ENCODE measurements at regions not wholly inside any gene's neighbourhood (a gene's known extent, or its start where the extent isn't known, plus 50 kb on each side); places are given as distances from the start of the nearest gene placed in this dataset.

DNA sequence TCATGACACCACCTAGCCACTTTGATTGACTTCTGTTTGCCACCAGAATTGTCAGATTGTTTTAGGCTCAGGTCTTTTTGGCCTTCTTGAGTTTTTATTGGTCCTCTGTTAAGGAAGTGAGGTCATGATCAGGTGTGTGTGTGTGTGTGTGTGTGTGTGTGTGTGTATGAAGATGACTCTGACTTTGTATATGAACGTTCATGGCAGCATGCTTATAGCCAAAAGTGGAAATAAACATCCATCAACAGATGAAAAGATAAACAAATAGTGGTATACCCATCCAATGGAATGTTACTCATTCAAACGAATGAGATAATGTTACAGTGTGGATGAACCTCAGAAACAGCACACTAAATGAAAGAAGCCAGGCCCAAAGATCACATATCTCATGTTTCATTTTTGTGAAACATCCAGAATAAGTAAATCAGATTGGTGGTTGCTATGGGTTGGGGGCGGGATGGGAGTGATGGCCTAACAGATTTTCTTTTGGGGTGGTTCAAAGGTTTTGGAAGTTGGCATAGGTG is 258.6 kb downstream of the KTN1 start:
- DNase-seq (ENCODE audit: low spot score) (no peak), ATAC-seq (no peak)
- Histone ChIP-seq H3K4me1 (ENCODE audit: insufficient read depth) (no peaks in the 10 kb centered on the region), H3K4me3 (no peak overlapping the region), H4K20me1 (replicated peaks; ENCODE audit: insufficient read depth) (no peaks in the 10 kb centered on the region), H3K79me2 (replicated peaks; ENCODE audit: insufficient read depth) (no peaks in the 10 kb centered on the region), H3K9me2 (ENCODE audit: insufficient read depth) (peaks cover 24% of the 10 kb centered on the region), H3F3A (replicated peaks; ENCODE audit: low read depth) (no peaks in the 10 kb centered on the region), H3K4me2 (no peak overlapping the region), H3K27ac (ENCODE audit: low read depth) (no peak overlapping the region), H3K36me3 (ENCODE audit: insufficient read depth) (no peaks in the 10 kb centered on the region), H3K27me3 (ENCODE audit: insufficient read depth) (no peaks in the 10 kb centered on the region), H2AFZ (no peak overlapping the region)
- H3K36me3 Mint-ChIP-seq (ENCODE audit: low read depth): peaks cover 7% of the 10 kb centered on the region; the same call in 2 of the 3 replicates
- TF ChIP-seq ZNF114 (CRISPR knock-in tag; IDR thresholded peaks at IDR 0.05) (no peak), POLR2AphosphoS5 (IDR thresholded peaks at IDR 0.05; ENCODE audit: low read depth) (no peak), STAT1 (IDR thresholded peaks at IDR 0.05; ENCODE audit: unreplicated experiment) (no peak), ZNF331 (CRISPR knock-in tag; IDR thresholded peaks at IDR 0.05; ENCODE audit: low read depth) (no peak), CREB1 (CRISPR knock-in tag; IDR thresholded peaks at IDR 0.05; ENCODE audit: low read depth) (no peak), EZH2phosphoT487 (IDR thresholded peaks at IDR 0.05; ENCODE audit: unreplicated experiment) (no peak), EZH2 (IDR thresholded peaks at IDR 0.05; ENCODE audit: low read depth, unreplicated experiment) (no peak), NANOG (IDR thresholded peaks at IDR 0.05; ENCODE audit: borderline replicate concordance) (no peak), JUNB (IDR thresholded peaks at IDR 0.05; ENCODE audit: unreplicated experiment) (no peak)
- TF ChIP-seq, protein P1, sequence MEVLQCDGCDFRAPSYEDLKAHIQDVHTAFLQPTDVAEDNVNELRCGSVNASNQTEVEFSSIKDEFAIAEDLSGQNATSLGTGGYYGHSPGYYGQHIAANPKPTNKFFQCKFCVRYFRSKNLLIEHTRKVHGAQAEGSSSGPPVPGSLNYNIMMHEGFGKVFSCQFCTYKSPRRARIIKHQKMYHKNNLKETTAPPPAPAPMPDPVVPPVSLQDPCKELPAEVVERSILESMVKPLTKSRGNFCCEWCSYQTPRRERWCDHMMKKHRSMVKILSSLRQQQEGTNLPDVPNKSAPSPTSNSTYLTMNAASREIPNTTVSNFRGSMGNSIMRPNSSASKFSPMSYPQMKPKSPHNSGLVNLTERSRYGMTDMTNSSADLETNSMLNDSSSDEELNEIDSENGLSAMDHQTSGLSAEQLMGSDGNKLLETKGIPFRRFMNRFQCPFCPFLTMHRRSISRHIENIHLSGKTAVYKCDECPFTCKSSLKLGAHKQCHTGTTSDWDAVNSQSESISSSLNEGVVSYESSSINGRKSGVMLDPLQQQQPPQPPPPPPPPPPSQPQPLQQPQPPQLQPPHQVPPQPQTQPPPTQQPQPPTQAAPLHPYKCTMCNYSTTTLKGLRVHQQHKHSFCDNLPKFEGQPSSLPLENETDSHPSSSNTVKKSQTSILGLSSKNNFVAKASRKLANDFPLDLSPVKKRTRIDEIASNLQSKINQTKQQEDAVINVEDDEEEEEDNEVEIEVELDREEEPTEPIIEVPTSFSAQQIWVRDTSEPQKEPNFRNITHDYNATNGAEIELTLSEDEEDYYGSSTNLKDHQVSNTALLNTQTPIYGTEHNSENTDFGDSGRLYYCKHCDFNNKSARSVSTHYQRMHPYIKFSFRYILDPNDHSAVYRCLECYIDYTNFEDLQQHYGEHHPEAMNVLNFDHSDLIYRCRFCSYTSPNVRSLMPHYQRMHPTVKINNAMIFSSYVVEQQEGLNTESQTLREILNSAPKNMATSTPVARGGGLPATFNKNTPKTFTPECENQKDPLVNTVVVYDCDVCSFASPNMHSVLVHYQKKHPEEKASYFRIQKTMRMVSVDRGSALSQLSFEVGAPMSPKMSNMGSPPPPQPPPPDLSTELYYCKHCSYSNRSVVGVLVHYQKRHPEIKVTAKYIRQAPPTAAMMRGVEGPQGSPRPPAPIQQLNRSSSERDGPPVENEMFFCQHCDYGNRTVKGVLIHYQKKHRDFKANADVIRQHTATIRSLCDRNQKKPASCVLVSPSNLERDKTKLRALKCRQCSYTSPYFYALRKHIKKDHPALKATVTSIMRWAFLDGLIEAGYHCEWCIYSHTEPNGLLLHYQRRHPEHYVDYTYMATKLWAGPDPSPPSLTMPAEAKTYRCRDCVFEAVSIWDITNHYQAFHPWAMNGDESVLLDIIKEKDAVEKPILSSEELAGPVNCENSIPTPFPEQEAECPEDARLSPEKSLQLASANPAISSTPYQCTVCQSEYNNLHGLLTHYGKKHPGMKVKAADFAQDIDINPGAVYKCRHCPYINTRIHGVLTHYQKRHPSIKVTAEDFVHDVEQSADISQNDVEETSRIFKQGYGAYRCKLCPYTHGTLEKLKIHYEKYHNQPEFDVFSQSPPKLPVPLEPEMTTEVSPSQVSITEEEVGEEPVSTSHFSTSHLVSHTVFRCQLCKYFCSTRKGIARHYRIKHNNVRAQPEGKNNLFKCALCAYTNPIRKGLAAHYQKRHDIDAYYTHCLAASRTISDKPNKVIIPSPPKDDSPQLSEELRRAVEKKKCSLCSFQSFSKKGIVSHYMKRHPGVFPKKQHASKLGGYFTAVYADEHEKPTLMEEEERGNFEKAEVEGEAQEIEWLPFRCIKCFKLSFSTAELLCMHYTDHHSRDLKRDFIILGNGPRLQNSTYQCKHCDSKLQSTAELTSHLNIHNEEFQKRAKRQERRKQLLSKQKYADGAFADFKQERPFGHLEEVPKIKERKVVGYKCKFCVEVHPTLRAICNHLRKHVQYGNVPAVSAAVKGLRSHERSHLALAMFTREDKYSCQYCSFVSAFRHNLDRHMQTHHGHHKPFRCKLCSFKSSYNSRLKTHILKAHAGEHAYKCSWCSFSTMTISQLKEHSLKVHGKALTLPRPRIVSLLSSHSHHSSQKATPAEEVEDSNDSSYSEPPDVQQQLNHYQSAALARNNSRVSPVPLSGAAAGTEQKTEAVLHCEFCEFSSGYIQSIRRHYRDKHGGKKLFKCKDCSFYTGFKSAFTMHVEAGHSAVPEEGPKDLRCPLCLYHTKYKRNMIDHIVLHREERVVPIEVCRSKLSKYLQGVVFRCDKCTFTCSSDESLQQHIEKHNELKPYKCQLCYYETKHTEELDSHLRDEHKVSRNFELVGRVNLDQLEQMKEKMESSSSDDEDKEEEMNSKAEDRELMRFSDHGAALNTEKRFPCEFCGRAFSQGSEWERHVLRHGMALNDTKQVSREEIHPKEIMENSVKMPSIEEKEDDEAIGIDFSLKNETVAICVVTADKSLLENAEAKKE (CRISPR knock-in tag; IDR thresholded peaks at IDR 0.05): no peak
- TF ChIP-seq, protein P2, sequence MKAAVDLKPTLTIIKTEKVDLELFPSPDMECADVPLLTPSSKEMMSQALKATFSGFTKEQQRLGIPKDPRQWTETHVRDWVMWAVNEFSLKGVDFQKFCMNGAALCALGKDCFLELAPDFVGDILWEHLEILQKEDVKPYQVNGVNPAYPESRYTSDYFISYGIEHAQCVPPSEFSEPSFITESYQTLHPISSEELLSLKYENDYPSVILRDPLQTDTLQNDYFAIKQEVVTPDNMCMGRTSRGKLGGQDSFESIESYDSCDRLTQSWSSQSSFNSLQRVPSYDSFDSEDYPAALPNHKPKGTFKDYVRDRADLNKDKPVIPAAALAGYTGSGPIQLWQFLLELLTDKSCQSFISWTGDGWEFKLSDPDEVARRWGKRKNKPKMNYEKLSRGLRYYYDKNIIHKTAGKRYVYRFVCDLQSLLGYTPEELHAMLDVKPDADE (IDR thresholded peaks at IDR 0.05): no peak
- TF ChIP-seq, protein P3, sequence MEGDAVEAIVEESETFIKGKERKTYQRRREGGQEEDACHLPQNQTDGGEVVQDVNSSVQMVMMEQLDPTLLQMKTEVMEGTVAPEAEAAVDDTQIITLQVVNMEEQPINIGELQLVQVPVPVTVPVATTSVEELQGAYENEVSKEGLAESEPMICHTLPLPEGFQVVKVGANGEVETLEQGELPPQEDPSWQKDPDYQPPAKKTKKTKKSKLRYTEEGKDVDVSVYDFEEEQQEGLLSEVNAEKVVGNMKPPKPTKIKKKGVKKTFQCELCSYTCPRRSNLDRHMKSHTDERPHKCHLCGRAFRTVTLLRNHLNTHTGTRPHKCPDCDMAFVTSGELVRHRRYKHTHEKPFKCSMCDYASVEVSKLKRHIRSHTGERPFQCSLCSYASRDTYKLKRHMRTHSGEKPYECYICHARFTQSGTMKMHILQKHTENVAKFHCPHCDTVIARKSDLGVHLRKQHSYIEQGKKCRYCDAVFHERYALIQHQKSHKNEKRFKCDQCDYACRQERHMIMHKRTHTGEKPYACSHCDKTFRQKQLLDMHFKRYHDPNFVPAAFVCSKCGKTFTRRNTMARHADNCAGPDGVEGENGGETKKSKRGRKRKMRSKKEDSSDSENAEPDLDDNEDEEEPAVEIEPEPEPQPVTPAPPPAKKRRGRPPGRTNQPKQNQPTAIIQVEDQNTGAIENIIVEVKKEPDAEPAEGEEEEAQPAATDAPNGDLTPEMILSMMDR (conservative IDR thresholded peaks at IDR 0.05; ENCODE audit: low read depth in 2 of 2): no peak
- TF ChIP-seq, protein P4, sequence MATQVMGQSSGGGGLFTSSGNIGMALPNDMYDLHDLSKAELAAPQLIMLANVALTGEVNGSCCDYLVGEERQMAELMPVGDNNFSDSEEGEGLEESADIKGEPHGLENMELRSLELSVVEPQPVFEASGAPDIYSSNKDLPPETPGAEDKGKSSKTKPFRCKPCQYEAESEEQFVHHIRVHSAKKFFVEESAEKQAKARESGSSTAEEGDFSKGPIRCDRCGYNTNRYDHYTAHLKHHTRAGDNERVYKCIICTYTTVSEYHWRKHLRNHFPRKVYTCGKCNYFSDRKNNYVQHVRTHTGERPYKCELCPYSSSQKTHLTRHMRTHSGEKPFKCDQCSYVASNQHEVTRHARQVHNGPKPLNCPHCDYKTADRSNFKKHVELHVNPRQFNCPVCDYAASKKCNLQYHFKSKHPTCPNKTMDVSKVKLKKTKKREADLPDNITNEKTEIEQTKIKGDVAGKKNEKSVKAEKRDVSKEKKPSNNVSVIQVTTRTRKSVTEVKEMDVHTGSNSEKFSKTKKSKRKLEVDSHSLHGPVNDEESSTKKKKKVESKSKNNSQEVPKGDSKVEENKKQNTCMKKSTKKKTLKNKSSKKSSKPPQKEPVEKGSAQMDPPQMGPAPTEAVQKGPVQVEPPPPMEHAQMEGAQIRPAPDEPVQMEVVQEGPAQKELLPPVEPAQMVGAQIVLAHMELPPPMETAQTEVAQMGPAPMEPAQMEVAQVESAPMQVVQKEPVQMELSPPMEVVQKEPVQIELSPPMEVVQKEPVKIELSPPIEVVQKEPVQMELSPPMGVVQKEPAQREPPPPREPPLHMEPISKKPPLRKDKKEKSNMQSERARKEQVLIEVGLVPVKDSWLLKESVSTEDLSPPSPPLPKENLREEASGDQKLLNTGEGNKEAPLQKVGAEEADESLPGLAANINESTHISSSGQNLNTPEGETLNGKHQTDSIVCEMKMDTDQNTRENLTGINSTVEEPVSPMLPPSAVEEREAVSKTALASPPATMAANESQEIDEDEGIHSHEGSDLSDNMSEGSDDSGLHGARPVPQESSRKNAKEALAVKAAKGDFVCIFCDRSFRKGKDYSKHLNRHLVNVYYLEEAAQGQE (IDR thresholded peaks at IDR 0.05; ENCODE audit: unreplicated experiment): no peak
- peaks cover 6% of the 10 kb centered on the region; the same call in 2 of the 3 replicates for H3K9me3 Mint-ChIP-seq
- H3K4me1 Mint-ChIP-seq: no peaks in the 10 kb centered on the region; the same call in 2 of the 3 replicates
- H3K27ac Mint-ChIP-seq: no peak overlapping the region
- H3K27me3 Mint-ChIP-seq (ENCODE audit: insufficient read depth, low read depth, poor library complexity): peaks cover 5% of the 10 kb centered on the region
- H3K4me3 Mint-ChIP-seq: no peak overlapping the region

Measured in GM23338 (cell line).